Right lobe of liver (tissue), 6 donors: ENCODE measurements at regions not wholly inside any gene's neighbourhood (a gene's known extent, or its start where the extent isn't known, plus 50 kb on each side); places are given as distances from the start of the nearest gene placed in this dataset.

Source experiments
- ATAC-seq, 4 donors: fragments of 200-7000 bp; cut with Tn5 transposase; one replicate each; pipeline ENCODE4 v1.9.1; 2020; ENCODE audit warnings: mild to moderate bottlenecking in 4 of 4, moderate library complexity in 4 of 4
- DNase-seq, 3 donors: peaks; one replicate each; pipeline ENCODE4 v3.0.0-alpha.2; 2020
- H3K27ac ChIP-seq, 3 donors: fragments of 200-600 bp; one replicate each; pipeline ENCODE4 v1.8.0; 2022
- H3K27me3 ChIP-seq, 2 donors: fragments of 200-600 bp; one replicate each; pipeline ENCODE4 v1.8.0; 2022
- H3K36me3 ChIP-seq, 4 donors: fragments of 200-600 bp; sonication (generic) in 1 of 4; one replicate each; pipeline versions ENCODE4 v1.5.1 to v1.8.0; 2017 to 2022; ENCODE audit warnings: control low read depth in 1 of 4
- H3K4me1 ChIP-seq, 4 donors: fragments of 200-600 bp; sonication (generic) in 1 of 4; one replicate each; pipeline versions ENCODE4 v1.5.1 to v1.8.0; 2017 to 2022; ENCODE audit warnings: control low read depth in 1 of 4
- H3K4me3 ChIP-seq, 3 donors: fragments of 200-600 bp; one replicate each; pipeline ENCODE4 v1.8.0; 2022
- H3K9me3 ChIP-seq, 4 donors: fragments of 200-600 bp; sonication (generic) in 1 of 4; one replicate each; pipeline versions ENCODE4 v1.5.1 to v1.8.0; 2017 to 2022; ENCODE audit warnings: control low read depth in 1 of 4
- CTCF ChIP-seq, 4 donors: fragments of 200-600 bp in 3 of 4; fragments of 450-650 bp in 1 of 4; IDR thresholded peaks; one replicate each; pipeline versions ENCODE4 v1.5.1 to v1.8.0; 2016 to 2022; ENCODE audit warnings: antibody characterized with exemption in 4 of 4, mild to moderate bottlenecking in 2 of 4
- POLR2A ChIP-seq: fragments of 450-650 bp; IDR thresholded peaks from one replicate; pipeline ENCODE4 v1.6.1; 2017; ENCODE audit warnings: antibody characterized with exemption, mild to moderate bottlenecking
- WGBS: methylation state at CpG from one replicate; pipeline ENCODE4 v1.1.6; 2018; ENCODE audit warnings: low coverage, low lambda C conversion rate; ENCODE audit not compliant: insufficient coverage; ENCODE audit errors: missing lambda C conversion rate; 5-methylcytosine and 5-hydroxymethylcytosine counted together
- intact Hi-C, 2 donors: fragments of 100-400 bp; cut with DNase I; formaldehyde crosslinking; loops; one replicate each; pipeline versions ENCODE4 v1.11.2 to v1.14.1; 2022
- donor health status: DM: no; HTN: yes; CAD: no.
- donor health status: DM: no; HTN: no; CAD: no.
- donor health status: DM: no; HTN: no; CAD: no.
- donor health status: DM: no; HTN: yes; CAD: no.
- donor health status: DM: no; HTN: yes; CAD: no.

- no peaks in the 10 kb centered on the region for H3K9me3 ChIP-seq
- WGBS: 67% methylated on average over 1 of the region's 1 CpG
- no peak overlapping the region for H3K4me3 ChIP-seq
- no peaks in the 10 kb centered on the region for H3K27me3 ChIP-seq
- no peaks in the 10 kb centered on the region for H3K4me1 ChIP-seq
- intact Hi-C loops: no loop called here
- ATAC-seq (no peak), DNase-seq (no peak)
- no peaks in the 10 kb centered on the region for H3K36me3 ChIP-seq
- H3K27ac ChIP-seq: no peak overlapping the region
- no peak for TF ChIP-seq CTCF (IDR thresholded peaks at IDR 0.05)
- TF ChIP-seq POLR2A: no peak
Observed at GRCh38 chr7:127530148-127530547, 55.2 kb downstream of the GCC1 start.

GRCh38 chr7:127527561-127527960 is 57.8 kb downstream of the GCC1 start:
- Histone ChIP-seq H3K27ac (no peak overlapping the region), H3K36me3 (no peaks in the 10 kb centered on the region), H3K4me3 (no peak overlapping the region), H3K27me3 (no peaks in the 10 kb centered on the region), H3K9me3 (no peaks in the 10 kb centered on the region), H3K4me1 (no peaks in the 10 kb centered on the region)
- WGBS: 54% methylated on average over 4 of the region's 4 CpGs
- no peak for TF ChIP-seq CTCF (IDR thresholded peaks at IDR 0.05)
- TF ChIP-seq POLR2A: no peak
- DNase-seq (no peak), ATAC-seq (no peak)
- intact Hi-C loops: no loop called here

GRCh38 chr7:127525866-127526480 is 59.4 kb downstream of the GCC1 start:
- DNase-seq (no peak), ATAC-seq (no peak)
- intact Hi-C loops: no loop called here
- H3K27me3 ChIP-seq: no peaks in the 10 kb centered on the region
- H3K4me3 ChIP-seq: no peak overlapping the region
- no peaks in the 10 kb centered on the region for H3K4me1 ChIP-seq
- TF ChIP-seq CTCF (IDR thresholded peaks at IDR 0.05): no peak
- TF ChIP-seq POLR2A: no peak
- no peak overlapping the region for H3K27ac ChIP-seq
- WGBS: 57% methylated on average over 5 of the region's 5 CpGs
- no peaks in the 10 kb centered on the region for H3K9me3 ChIP-seq
- no peaks in the 10 kb centered on the region for H3K36me3 ChIP-seq

GRCh38 chr7:127516320-127516719 is 69.1 kb downstream of the GCC1 start:
- Histone ChIP-seq H3K4me3 (no peak overlapping the region), H3K36me3 (no peaks in the 10 kb centered on the region), H3K4me1 (no peaks in the 10 kb centered on the region), H3K27ac (no peak overlapping the region), H3K27me3 (no peaks in the 10 kb centered on the region), H3K9me3 (no peaks in the 10 kb centered on the region)
- ATAC-seq (no peak), DNase-seq (no peak)
- 75% methylated on average over 2 of the region's 2 CpGs for WGBS
- intact Hi-C loops: no loop called here
- no peak for TF ChIP-seq CTCF (IDR thresholded peaks at IDR 0.05)
- TF ChIP-seq POLR2A: no peak

- no peak overlapping the region for H3K4me3 ChIP-seq
- no peaks in the 10 kb centered on the region for H3K36me3 ChIP-seq
- no peaks in the 10 kb centered on the region for H3K27me3 ChIP-seq
- peak; percentile 27 to 40 (median 36) for TF ChIP-seq CTCF (IDR thresholded peaks at IDR 0.05)
- no peak for TF ChIP-seq POLR2A
- DNase-seq: no peak
- H3K9me3 ChIP-seq: no peaks in the 10 kb centered on the region
- peak; percentile 62 to 79 (median 73) for ATAC-seq
- intact Hi-C loops: no loop called here
- no peaks in the 10 kb centered on the region for H3K4me1 ChIP-seq
- H3K27ac ChIP-seq: no peak overlapping the region
Observed at GRCh38 chr7:127514499-127514898, 70.9 kb downstream of the GCC1 start.
